ENCODE measurements at regions not wholly inside any gene's neighbourhood (a gene's known extent, or its start where the extent isn't known, plus 50 kb on each side); places are given as distances from the start of the nearest gene placed in this dataset.

DNA sequence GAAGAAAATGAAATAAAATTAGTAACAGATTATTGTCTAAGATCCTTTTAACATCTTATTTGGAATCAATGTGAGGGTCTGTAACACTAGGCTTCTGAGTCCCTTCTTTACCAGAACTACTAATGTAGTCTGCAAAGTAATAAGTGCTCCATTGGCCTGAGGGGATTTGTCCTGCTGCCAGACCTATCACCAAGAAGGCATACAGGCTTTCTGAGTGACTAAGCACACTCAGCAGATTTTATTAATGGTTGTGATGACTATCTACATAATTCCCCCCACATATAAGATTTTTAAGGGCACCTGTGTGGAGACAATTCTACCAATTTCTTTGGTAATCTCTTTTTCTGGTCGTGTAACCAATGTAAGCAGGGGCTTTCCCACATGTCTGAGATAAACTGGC lies 365.0 kb upstream of the FAT3 start:
- Histone ChIP-seq H3K36me3 (replicated peaks in 1 of 2; ENCODE audit: control insufficient read depth in 1 of 2, insufficient read depth in 2 of 2, low read length in 1 of 2) (no peaks in the 10 kb centered on the region), H3K9me3 (no peaks in the 10 kb centered on the region), H3F3A (replicated peaks; ENCODE audit: insufficient read depth) (no peaks in the 10 kb centered on the region), H3K27ac (ENCODE audit: low read depth in 2 of 2, low read length in 1 of 2) (peak overlapping the region in 1 of 2 experiments; percentile 60; a peak in 2 of 4 replicates), H3K4me2 (no peak overlapping the region), H2AFZ (ENCODE audit: low read depth) (no peak overlapping the region), H3K9ac (no peak overlapping the region), H3K4me1 (ENCODE audit: control insufficient read depth in 1 of 2, insufficient read depth in 2 of 2, low read depth in 1 of 2, low read length in 1 of 2) (peaks cover 0 to 13% of the 10 kb centered on the region in 2 experiments; a peak in 2 of 4 replicates), H3K4me3 (ENCODE audit: low read depth in 2 of 2, low read length in 1 of 2) (no peak overlapping the region), H4K20me1 (ENCODE audit: insufficient read depth) (no peaks in the 10 kb centered on the region), H3K9me2 (no peaks in the 10 kb centered on the region), H3K79me2 (ENCODE audit: insufficient read depth) (no peaks in the 10 kb centered on the region), H3K27me3 (ENCODE audit: insufficient read depth) (no peaks in the 10 kb centered on the region)
- DNase-seq, result peak; percentile 32
- WGBS (ENCODE audit: low lambda C conversion rate), result 0% methylated on average over 1 of the region's 1 CpG
- CTCF ChIA-PET, result no interaction called here
- POLR2A ChIA-PET, result no interaction called here
- TF ChIP-seq GATA2 (CRISPR knock-in tag; IDR thresholded peaks at IDR 0.05) (peak; percentile 34; the same call in 1 of the 2 replicates), RAD21 (IDR thresholded peaks at IDR 0.05; ENCODE audit: low read length) (peak; percentile 12; the same call in 1 of the 2 replicates), TEAD4 (IDR thresholded peaks at IDR 0.05; ENCODE audit: borderline replicate concordance, insufficient read depth) (no peak), RCOR1 (IDR thresholded peaks at IDR 0.05; ENCODE audit: low read length) (peak; percentile 51; the same call in 1 of the 2 replicates), EP300 (IDR thresholded peaks at IDR 0.05; ENCODE audit: borderline replicate concordance in 1 of 2, low read depth in 1 of 2, low read length in 1 of 2) (peak in 1 of 2 experiments; percentile 85; a peak in 2 of 4 replicates)

DNA sequence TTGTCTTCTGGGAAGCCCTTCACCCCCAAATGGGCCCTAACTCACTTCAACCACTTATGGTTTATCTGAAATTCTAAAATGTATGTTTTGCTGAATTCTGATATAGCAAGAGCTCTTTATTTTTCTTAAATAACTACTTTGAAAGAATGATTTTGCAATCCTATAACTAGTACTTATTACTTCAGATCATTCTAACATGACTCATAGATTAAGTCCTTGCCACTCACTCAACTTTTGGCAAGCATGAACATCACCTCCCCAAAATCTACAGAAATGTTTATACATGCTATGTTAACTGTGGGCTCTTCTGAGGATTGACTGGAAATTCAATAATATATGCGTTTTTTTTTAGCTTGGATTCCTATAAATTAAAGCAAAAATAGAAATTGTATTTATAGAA lies 367.4 kb upstream of the FAT3 start:
- Histone ChIP-seq H3K9me2 (no peaks in the 10 kb centered on the region), H2AFZ (ENCODE audit: low read depth) (0 out of 2 replicates have a peak overlapping the region, but pooled peaks have one; percentile 33), H3K79me2 (ENCODE audit: insufficient read depth) (no peaks in the 10 kb centered on the region), H3K9ac (no peak overlapping the region), H3K36me3 (replicated peaks in 1 of 2; ENCODE audit: control insufficient read depth in 1 of 2, insufficient read depth in 2 of 2, low read length in 1 of 2) (no peaks in the 10 kb centered on the region), H3K9me3 (no peaks in the 10 kb centered on the region), H3K27me3 (ENCODE audit: insufficient read depth) (no peaks in the 10 kb centered on the region), H3F3A (replicated peaks; ENCODE audit: insufficient read depth) (no peaks in the 10 kb centered on the region), H3K4me2 (no peak overlapping the region), H4K20me1 (ENCODE audit: insufficient read depth) (no peaks in the 10 kb centered on the region), H3K27ac (ENCODE audit: low read depth in 2 of 2, low read length in 1 of 2) (no peak overlapping the region; a peak in 1 of 4 replicates), H3K4me3 (ENCODE audit: low read depth in 2 of 2, low read length in 1 of 2) (no peak overlapping the region), H3K4me1 (ENCODE audit: control insufficient read depth in 1 of 2, insufficient read depth in 2 of 2, low read depth in 1 of 2, low read length in 1 of 2) (peaks cover 0 to 13% of the 10 kb centered on the region in 2 experiments; a peak in 2 of 4 replicates)
- WGBS (ENCODE audit: low lambda C conversion rate), result 63% methylated on average over 1 of the region's 1 CpG
- POLR2A ChIA-PET, result no interaction called here
- TF ChIP-seq, protein P1, sequence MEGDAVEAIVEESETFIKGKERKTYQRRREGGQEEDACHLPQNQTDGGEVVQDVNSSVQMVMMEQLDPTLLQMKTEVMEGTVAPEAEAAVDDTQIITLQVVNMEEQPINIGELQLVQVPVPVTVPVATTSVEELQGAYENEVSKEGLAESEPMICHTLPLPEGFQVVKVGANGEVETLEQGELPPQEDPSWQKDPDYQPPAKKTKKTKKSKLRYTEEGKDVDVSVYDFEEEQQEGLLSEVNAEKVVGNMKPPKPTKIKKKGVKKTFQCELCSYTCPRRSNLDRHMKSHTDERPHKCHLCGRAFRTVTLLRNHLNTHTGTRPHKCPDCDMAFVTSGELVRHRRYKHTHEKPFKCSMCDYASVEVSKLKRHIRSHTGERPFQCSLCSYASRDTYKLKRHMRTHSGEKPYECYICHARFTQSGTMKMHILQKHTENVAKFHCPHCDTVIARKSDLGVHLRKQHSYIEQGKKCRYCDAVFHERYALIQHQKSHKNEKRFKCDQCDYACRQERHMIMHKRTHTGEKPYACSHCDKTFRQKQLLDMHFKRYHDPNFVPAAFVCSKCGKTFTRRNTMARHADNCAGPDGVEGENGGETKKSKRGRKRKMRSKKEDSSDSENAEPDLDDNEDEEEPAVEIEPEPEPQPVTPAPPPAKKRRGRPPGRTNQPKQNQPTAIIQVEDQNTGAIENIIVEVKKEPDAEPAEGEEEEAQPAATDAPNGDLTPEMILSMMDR (IDR thresholded peaks at IDR 0.05), result no peak
- TF ChIP-seq GABPA (IDR thresholded peaks at IDR 0.05; ENCODE audit: low read depth) (no peak), RFX5 (IDR thresholded peaks at IDR 0.05; ENCODE audit: low read length) (no peak), SMC3 (IDR thresholded peaks at IDR 0.05; ENCODE audit: low read depth, low read length) (no peak), GATA2 (CRISPR knock-in tag; IDR thresholded peaks at IDR 0.05) (no peak), JUND (IDR thresholded peaks at IDR 0.05) (no peak), TEAD4 (IDR thresholded peaks at IDR 0.05; ENCODE audit: borderline replicate concordance, insufficient read depth) (no peak), SIN3A (IDR thresholded peaks at IDR 0.05; ENCODE audit: borderline replicate concordance, low read depth, low read length) (no peak), RAD21 (IDR thresholded peaks at IDR 0.05; ENCODE audit: low read length) (no peak), MXI1 (IDR thresholded peaks at IDR 0.05; ENCODE audit: low read depth, low read length) (no peak), NRF1 (IDR thresholded peaks at IDR 0.05; ENCODE audit: low read depth, low read length) (no peak)
- TF ChIP-seq, protein P2, sequence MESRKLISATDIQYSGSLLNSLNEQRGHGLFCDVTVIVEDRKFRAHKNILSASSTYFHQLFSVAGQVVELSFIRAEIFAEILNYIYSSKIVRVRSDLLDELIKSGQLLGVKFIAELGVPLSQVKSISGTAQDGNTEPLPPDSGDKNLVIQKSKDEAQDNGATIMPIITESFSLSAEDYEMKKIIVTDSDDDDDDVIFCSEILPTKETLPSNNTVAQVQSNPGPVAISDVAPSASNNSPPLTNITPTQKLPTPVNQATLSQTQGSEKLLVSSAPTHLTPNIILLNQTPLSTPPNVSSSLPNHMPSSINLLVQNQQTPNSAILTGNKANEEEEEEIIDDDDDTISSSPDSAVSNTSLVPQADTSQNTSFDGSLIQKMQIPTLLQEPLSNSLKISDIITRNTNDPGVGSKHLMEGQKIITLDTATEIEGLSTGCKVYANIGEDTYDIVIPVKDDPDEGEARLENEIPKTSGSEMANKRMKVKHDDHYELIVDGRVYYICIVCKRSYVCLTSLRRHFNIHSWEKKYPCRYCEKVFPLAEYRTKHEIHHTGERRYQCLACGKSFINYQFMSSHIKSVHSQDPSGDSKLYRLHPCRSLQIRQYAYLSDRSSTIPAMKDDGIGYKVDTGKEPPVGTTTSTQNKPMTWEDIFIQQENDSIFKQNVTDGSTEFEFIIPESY (IDR thresholded peaks at IDR 0.05; ENCODE audit: borderline replicate concordance, low read depth), result no peak
- CTCF ChIA-PET, result interaction anchor here (1.5 kb wide), 1 partner anchor 10 kb away, joined by 3 read pairs; no protein-coding TSS in a partner anchor
- DNase-seq, result no peak

Measured in SK-N-SH (cell line).